ENCODE measurements at regions not wholly inside any gene's neighbourhood (a gene's known extent, or its start where the extent isn't known, plus 50 kb on each side); places are given as distances from the start of the nearest gene placed in this dataset.

DNA sequence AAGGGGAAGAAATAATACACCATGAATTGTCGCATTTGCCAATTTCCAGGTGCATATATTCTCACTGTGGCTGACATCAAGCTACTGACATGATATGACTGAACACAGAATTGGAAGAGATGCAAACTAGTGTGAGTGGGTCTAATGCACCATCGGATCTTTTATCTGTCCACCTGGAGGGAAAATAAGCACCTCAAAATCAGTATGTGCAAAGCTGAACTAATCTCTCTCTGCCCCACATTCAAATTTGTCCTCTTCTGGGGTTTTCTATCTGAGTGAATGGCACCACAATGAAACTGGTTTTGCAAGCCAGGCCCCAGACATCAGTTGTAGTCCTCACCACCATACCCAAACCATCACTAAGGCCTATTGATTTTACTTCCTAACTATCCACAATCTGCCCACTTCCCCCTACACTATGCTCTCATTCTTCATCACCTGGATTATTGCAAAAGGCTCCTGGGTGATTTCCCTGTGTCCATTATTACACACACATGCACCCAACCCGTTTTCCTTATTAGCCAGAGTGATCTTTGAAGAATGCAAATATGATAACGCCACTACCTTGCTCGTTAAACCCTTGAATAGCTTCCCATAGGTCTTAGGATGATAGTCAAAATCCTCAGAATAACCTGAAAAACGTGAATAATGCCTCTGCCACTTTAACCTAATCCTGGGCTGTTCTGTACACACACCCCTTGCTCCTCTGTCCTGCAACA lies 159.0 kb upstream of the GMDS start:
- no peak overlapping the region for H3K4me3 ChIP-seq (ENCODE audit: low read depth, low read length)
- TF ChIP-seq, protein P1, sequence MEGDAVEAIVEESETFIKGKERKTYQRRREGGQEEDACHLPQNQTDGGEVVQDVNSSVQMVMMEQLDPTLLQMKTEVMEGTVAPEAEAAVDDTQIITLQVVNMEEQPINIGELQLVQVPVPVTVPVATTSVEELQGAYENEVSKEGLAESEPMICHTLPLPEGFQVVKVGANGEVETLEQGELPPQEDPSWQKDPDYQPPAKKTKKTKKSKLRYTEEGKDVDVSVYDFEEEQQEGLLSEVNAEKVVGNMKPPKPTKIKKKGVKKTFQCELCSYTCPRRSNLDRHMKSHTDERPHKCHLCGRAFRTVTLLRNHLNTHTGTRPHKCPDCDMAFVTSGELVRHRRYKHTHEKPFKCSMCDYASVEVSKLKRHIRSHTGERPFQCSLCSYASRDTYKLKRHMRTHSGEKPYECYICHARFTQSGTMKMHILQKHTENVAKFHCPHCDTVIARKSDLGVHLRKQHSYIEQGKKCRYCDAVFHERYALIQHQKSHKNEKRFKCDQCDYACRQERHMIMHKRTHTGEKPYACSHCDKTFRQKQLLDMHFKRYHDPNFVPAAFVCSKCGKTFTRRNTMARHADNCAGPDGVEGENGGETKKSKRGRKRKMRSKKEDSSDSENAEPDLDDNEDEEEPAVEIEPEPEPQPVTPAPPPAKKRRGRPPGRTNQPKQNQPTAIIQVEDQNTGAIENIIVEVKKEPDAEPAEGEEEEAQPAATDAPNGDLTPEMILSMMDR (IDR thresholded peaks at IDR 0.05; ENCODE audit: low read depth, low read length, missing control alignments), result no peak
- no peaks in the 10 kb centered on the region for H3K36me3 ChIP-seq (replicated peaks)
- H3K27me3 ChIP-seq (replicated peaks), result no peaks in the 10 kb centered on the region
- no peak overlapping the region for H3K27ac ChIP-seq
- in situ Hi-C loops (cut with HindIII; ENCODE audit: low pct_ligation_motif_present, low sequenced_read_pairs), result no loop called here
- DNase-seq, result no peak

DNA sequence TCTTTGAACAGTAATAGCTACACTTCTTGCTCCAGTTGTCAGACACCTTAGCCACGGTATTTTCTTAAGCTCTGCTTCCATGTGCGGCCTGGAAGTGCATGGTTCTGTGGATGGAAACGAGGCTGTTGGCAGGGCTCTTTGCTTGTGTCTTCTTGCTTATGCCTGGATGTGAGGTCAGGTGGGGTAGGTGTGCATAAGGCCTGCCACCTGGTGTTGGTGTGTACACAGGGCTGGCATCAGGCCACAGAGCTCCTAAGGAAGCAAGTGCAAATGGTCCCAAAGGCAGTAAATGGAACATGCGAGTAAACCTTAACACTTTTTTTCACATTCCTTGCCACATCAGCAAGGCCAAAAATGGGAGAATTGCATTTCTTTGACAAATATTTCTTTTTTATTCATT lies 158.1 kb upstream of the GMDS start:
- H3K27me3 ChIP-seq (replicated peaks), result no peaks in the 10 kb centered on the region
- TF ChIP-seq, protein P1 (IDR thresholded peaks at IDR 0.05; ENCODE audit: low read depth, low read length, missing control alignments), result no peak
- in situ Hi-C loops (cut with HindIII; ENCODE audit: low pct_ligation_motif_present, low sequenced_read_pairs), result no loop called here
- no peak for DNase-seq
- no peak overlapping the region for H3K27ac ChIP-seq
- H3K4me3 ChIP-seq (ENCODE audit: low read depth, low read length), result no peak overlapping the region
- no peaks in the 10 kb centered on the region for H3K36me3 ChIP-seq (replicated peaks)

DNA sequence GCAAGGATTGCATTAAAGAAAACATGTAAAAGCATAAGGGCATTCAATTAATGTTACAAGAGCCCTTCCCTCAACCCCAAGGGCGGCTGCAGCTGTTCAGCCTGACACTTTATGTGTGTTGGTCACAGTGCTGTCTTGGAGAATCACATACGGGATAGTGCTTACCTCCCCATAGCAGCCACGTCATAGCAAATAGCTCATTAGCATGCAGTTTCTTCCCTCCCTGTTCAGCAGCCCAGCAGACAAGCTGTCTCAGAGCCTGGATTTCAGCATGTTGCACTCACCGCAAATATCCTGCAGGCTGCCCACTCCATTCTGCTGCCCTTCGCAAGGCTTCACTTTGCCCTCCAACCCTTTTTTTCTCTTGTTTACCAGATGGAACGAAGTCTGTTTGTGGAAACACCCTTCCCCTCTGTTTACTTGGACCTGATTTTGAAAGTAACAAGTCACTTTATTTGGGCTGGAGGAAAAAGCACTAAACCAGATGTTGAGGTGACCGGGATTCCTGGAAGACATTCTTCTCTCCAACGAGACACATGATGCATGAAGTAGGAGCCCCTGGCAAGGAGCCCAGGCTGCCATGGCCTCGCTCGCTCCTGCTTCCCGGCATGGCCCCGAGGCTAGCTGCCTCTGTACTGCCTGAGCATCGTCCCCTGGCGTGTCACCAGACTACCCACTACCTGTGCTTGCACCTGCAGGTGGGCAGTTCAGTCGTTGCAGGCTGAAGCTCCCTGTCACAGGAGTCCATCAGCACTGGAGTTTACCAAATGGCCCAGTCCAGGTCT lies 151.6 kb upstream of the GMDS start:
- H3K36me3 ChIP-seq (replicated peaks), result no peaks in the 10 kb centered on the region
- no peak overlapping the region for H3K27ac ChIP-seq
- peak; percentile 25 for DNase-seq
- in situ Hi-C loops (cut with HindIII; ENCODE audit: low pct_ligation_motif_present, low sequenced_read_pairs), result no loop called here
- TF ChIP-seq, protein P1 (IDR thresholded peaks at IDR 0.05; ENCODE audit: low read depth, low read length, missing control alignments), result no peak
- no peak overlapping the region for H3K4me3 ChIP-seq (ENCODE audit: low read depth, low read length)
- H3K27me3 ChIP-seq (replicated peaks), result no peaks in the 10 kb centered on the region

DNA sequence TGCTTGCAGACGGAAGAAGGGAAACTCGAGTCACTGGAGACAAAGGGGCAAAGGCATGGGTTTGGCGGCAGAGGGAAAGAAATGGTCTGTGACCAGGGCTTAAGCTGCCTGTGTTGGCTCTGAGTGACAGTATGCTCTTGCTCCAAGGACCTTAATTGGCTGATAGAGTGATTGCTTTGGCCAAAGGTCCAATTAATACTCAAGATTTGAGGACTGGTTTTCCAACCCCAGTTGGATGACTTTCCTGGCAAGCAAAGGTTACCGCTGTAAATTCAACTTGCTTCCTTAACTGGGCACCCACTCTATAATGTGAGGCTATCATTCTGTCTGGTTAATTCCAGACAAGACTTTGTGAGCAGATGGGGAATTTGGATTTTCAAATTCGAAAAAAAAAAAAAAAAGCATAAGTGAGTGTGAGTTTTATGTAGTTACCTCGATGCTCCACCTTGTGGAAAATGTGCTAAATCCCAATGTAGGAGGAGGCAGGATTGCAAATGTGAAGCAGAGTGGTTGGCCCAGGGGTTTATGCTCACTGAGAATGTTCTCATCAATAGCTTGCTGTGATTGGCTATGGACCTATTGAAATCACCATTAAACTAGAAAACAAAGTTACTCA lies 150.7 kb upstream of the GMDS start:
- DNase-seq, result no peak
- no peaks in the 10 kb centered on the region for H3K36me3 ChIP-seq (replicated peaks)
- in situ Hi-C loops (cut with HindIII; ENCODE audit: low pct_ligation_motif_present, low sequenced_read_pairs), result no loop called here
- no peak overlapping the region for H3K4me3 ChIP-seq (ENCODE audit: low read depth, low read length)
- H3K27ac ChIP-seq, result no peak overlapping the region
- H3K27me3 ChIP-seq (replicated peaks), result no peaks in the 10 kb centered on the region
- TF ChIP-seq, protein P1 (IDR thresholded peaks at IDR 0.05; ENCODE audit: low read depth, low read length, missing control alignments), result no peak

DNA sequence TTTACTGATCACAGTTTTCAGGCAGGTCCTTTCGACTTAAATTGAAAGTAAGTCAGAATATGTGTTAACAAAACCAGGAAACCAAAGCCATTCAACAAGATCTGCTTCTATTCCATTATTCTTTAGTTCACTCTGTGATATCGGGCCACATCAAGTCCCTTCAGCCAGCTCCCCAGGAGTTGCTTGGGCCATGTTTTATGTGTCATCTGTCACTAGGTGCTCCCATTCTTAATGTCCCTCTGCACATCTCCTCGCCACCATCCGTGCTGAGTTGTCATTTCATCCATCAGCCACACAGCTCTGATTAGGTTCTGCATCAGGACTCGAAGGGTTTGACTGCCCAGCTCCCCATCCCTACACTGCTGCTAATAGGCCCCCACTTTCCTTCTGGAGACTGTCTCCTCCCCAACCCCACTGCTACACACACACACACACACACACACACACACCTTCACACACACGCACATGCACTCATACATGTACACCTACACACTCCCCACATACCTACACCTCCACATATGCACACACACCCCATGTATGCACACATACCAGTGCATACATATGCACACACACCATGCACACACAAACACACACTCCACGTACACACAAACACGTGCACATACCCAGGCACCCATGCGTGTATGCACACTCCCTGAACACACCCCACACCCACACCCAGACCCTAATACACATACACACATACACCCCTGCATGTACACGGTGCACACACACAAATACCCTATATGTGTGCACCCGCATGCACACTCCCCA lies 143.3 kb upstream of the GMDS start:
- DNase-seq, result no peak
- H3K36me3 ChIP-seq (replicated peaks), result no peaks in the 10 kb centered on the region
- H3K4me3 ChIP-seq (ENCODE audit: low read depth, low read length), result no peak overlapping the region
- in situ Hi-C loops (cut with HindIII; ENCODE audit: low pct_ligation_motif_present, low sequenced_read_pairs), result no loop called here
- TF ChIP-seq, protein P1 (IDR thresholded peaks at IDR 0.05; ENCODE audit: low read depth, low read length, missing control alignments), result no peak
- H3K27me3 ChIP-seq (replicated peaks), result no peaks in the 10 kb centered on the region
- H3K27ac ChIP-seq, result no peak overlapping the region
